Caki2 (cell line): ENCODE measurements at regions not wholly inside any gene's neighbourhood (a gene's known extent, or its start where the extent isn't known, plus 50 kb on each side); places are given as distances from the start of the nearest gene placed in this dataset.

Experiments
- DNase-seq: peaks from one replicate; pipeline ENCODE4 v3.0.0-alpha.2; 2015; ENCODE audit warnings: low read depth
- in situ Hi-C: cut with HindIII; loops from 2 replicates; pipeline ENCODE4 v1.10.0; 2016; ENCODE audit warnings: low sequenced_read_pairs, low pct_unique_long_range_greater_than_20kb, mixed read lengths

DNA sequence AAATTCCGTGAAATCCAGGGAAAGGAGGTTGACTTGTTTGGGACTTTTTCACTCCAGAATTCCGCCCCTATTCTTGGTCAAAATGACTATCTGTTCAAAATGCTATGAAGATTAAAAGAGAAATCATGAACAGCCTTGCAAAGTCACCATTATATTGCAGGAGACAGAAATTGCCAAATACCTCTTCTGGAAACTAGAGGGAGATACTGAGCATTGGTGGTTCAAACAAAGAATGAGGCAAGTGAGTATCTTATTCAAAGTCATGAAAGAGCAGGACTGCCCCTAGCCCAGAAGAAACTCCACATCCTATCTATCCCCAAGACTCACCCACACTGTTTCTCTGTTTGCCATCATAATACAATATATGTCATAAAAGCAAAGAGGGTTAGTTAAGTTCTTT lies 862.3 kb upstream of the POU3F3 start:
- in situ Hi-C loops = no loop called here

DNA sequence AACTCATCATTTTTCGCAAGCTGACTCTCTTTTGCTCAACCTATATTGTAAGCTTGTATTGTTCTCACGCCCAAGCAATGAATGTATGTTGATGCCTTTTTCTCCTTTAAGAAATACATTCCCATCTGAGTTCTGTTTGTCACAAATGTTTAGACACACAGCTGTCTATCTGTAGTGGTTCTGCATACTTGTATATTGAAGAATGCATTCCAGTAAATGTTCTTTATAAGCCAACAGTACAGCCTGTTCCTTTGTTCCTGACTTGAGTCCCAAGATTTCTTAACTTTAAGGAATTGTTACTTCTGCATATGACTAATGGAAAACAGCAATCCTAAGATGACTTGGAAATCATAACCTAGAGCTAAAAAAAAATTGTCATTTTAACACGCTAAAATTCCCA lies 849.1 kb upstream of the POU3F3 start:
- in situ Hi-C loops = no loop called here
- DNase-seq = no peak

More for the DNA sequence above, 862.3 kb upstream of the POU3F3 start:
- DNase-seq = peak; percentile 31

DNA sequence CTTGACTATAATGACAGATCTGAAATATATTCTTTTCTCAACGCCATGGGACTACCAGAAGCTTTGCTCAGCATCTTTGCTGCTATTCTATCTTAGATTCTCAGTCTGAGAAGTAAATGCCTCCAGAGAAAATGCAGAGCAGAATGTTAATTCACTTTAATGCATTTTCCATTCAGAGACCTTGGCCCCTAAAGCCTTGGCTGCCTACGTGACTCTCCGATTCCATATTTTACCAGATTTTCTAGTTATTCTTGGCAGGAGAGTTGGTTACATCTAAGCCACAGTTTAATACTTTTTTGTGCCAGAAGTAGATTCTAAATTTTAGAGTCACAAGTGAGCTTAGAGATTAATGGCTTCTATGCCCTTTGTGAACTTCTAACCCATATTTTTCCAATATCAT lies 837.1 kb upstream of the POU3F3 start:
- in situ Hi-C loops = no loop called here
- no peak for DNase-seq

DNA sequence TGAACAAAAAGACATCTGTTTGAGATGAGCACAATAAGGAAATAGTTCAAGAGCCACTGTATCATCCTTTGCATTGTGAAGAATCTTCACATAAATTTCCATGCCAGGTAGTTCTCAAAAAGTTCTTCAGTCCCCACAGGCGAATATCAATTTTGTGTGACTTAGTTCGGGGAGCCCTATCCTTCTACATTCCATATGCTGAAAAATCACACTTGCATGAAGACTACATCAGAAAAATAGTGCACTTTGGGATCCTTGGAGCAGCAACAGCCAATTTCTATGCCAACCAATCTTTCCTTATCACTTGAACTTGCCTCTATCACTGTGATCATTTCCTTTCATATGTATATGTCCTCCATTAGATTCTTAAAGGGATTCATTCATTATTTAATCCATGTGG lies 830.6 kb upstream of the POU3F3 start:
- no peak for DNase-seq
- in situ Hi-C loops = no loop called here

DNA sequence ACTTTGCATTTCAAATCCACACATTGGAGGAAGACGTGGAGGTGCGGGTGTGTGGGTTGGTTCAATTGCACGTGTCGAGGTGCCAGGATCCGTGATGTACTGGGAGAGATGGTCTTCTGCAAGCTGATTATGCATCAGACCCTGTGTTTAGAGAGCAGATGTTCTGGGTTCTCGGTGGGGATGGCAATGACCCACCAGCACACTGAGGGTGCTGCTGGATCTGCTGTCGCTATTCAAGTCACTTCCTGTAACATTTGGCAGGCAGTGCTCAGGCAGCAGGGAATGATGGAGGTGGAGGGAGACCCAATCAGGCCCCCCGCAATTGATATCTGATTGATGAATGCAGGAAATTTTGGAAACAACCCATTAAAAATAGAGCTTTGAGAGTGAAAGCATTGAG lies 830.1 kb upstream of the POU3F3 start:
- in situ Hi-C loops = no loop called here
- DNase-seq = no peak

DNA sequence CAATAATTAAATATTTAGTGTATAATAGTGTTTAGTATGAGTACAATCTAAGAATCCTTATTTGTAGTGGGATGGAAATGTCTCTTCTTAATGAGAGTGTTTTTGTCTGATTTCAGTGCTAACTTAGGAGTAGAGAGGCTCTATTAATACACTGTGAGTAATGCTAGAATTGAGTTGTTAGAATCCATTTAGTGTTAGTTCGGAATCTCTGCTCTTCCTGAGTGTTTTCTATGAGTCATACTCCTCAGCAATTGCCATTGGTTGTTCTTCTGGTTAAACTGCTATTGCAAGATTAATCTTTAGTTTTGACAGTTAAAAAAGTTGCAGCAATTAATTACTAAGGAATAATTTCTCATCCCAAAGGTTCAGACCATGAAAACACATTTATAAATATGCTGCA lies 828.6 kb upstream of the POU3F3 start:
- no peak for DNase-seq
- in situ Hi-C loops = no loop called here

DNA sequence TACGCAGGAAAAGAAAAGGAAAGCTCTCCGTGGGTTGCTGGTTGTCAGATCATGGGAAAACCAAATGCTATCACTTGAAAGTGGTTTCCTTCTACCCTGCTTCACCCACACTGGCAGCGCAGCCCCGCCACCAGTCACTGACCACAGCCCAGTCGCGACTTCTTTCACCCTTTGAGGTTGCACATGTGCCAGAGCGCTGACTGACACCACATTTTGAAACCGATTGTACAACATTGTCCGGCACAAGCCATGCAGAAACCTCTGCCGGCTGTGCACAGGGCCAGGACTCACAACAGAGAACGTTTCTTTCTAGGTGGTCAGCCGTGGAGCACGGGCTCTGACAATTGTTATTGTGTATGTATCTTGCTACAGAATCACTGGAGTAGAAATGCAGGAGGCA lies 827.2 kb upstream of the POU3F3 start:
- in situ Hi-C loops = no loop called here
- DNase-seq = no peak

DNA sequence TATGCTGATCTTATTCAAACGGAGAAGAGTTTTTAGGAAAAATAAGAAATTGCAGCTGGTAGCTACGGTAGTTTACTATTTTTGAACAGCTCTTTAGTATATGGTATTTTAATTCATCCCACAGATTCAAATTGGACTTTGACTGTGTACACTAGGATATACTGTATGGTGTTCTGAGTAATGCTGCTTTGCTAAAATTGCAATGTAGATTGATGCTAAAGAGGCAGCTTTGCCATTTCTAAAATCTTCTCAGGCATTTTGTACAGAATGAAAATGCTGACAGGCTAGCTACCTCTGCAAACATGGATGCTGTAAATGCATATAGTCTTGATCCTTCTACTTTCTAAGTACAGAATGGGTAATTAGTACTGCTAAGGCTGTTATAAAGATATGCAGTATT lies 826.6 kb upstream of the POU3F3 start:
- in situ Hi-C loops = no loop called here

DNA sequence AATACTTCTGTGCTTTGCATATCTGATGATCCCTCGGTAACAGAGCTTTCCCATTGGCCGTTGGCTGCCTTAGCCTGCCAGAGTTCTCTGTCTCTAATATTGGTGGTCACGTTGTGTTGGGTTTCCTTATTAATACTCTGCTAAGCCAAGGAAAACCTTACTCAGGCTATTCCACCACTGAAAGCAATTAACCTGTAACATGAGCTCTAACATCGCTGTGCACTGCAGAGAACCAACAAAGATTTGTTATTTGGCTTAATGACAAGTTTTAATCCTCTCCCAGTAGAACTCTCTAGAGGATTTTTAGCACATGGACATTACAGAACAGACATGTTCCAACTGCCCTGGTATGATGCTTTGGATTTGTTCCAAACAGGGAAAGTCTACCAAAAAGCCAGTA lies 825.9 kb upstream of the POU3F3 start:
- no peak for DNase-seq
- in situ Hi-C loops = no loop called here

More for the DNA sequence above, 826.6 kb upstream of the POU3F3 start:
- no peak for DNase-seq

DNA sequence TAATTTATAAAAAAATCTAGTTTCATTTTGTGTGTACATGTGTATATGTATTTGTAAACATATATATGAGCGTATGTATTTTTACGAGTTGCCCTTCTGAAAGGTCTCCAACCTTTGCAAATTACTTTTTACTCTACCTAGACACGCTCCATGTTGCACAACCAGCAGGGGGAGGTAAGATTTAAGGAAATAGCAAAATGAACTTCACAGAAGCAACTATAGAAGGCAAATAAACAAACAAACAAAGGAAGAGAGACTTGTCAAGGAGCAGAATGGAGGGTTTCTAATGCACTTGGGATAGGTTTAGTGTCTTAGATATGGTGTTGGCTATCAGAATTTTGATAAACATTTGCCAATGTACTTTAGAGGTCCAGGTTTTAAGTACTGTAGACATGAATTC lies 820.5 kb upstream of the POU3F3 start:
- in situ Hi-C loops = no loop called here
- peak; percentile 41 for DNase-seq

DNA sequence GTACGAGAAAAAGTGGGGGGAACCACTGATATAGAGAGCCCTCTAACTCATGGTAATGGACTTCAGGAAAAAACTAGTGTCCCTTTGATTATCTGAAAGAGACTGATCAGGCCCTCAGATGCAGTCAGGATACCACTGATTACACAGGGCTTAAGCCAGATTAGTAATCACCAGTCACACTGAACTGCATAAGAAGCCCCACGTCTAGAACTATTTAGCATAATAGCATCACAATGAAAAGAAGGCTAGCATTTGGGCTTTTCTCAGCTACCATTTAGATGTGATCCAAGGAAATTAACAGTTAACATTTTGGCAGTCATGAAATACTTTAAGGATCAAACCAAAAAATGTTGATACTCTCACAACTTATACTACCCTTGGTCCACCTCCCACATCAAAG lies 813.1 kb upstream of the POU3F3 start:
- no peak for DNase-seq
- in situ Hi-C loops = no loop called here

DNA sequence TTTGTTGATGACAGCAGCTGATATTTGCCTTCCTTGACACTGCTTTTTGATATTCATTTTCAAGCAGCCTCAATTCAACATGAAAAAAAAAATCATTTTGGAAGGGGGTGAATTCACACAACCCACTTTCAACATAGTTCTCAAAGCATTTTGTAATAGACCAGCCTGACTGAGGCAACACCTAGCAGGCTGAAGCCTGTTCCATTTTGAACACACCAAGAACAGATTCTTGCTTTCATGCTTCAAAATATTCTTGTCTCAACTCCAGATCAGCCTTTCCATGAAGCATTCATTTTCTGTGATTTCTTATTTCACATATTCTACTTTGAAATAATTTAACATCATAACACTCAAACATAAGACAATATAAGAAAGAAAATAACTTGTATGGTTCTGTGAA lies 812.6 kb upstream of the POU3F3 start:
- in situ Hi-C loops = no loop called here
- no peak for DNase-seq

DNA sequence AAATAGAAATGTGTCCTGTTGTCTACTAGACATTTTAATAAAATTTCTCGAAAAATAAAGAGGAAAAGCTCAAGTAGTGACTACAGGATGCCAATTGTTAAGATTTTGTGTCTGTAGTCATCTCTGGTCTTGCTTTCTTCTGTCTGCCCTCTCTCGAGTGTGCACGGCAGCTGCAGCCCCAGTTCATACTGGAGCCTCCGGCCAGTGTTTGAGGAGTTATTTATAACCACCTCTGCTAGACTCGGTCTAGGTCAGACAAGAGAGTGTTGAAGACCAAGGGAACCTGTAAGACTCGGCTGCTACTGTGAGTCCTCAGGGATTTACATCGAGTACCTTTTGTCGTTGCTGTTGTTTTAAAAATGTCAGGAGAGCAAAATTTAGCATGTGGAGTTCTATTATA lies 810.1 kb upstream of the POU3F3 start:
- no peak for DNase-seq
- in situ Hi-C loops = no loop called here

DNA sequence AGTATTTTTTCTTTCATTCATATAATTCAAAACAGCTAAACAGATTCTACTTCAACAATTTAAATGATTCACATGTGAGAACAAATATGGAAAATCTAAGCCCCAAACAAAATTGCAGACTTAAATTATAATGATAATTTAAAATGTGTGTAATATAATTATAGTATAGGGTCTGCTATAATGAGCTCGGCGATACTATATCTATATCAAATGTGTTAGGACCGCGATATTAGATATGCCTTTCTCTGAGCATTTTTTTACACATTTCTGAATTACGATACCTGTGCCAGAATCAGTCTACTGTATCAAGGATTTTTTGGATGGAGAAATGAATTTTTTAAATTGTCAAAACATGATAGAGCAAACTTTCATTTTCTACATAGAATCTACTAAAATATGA lies 808.8 kb upstream of the POU3F3 start:
- in situ Hi-C loops = no loop called here
- DNase-seq = no peak

DNA sequence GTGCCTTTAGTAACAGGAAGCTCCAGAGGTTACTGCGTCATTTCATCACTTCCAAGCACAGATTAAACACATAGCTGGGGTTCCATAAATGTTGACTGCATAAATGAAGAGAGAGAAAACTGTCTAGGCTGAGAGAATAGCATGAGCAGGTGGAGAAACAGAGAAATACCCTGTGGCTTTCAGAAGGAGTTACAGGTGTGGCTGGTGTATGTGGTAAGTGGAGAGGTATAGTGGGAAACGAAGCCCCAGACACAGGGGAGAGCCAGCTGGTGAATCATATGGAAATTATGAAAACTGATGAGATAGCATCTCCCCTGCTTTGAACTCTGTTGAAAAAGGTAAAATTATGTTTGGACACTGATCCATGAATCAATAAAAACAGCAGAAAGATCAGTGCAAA lies 807.4 kb upstream of the POU3F3 start:
- in situ Hi-C loops = no loop called here
- DNase-seq = no peak

DNA sequence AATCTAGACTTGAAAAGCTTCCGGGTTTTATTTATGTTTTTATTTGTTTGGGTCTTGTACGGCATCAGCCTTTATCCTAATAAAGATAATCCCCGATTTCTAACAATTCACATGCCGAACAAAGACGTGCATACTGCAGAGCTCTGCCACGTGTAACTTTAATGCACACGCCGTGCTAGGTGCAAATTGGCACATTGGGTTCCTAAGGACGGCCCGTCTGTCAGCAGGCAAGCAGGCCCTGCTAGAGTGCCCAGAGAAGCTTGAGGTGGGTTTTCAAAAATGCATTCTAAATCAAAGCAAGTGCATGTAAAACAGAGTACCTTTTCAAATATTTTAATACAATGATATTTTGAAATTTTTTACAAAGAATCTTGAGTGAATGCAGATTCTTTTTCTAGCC lies 806.4 kb upstream of the POU3F3 start:
- no peak for DNase-seq
- in situ Hi-C loops = no loop called here

DNA sequence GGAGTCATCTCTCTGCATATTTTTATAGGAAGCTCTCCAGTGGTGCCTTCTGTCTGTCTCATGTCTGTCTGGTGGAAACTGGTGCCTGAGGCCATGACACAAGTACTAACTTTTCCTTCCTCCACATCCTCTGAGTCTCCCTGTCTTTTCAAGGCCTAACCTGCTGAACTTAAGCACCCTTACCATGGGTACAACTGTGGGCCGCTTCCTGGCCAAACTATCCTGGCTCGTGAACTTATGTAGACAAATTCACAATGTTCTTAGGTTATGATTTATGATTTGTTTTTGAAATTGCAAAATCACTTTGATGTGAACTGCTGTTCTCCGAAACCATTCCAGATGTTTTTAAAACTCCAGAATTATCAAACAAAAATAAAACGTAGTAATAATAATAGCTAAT lies 804.5 kb upstream of the POU3F3 start:
- in situ Hi-C loops = no loop called here
- no peak for DNase-seq

DNA sequence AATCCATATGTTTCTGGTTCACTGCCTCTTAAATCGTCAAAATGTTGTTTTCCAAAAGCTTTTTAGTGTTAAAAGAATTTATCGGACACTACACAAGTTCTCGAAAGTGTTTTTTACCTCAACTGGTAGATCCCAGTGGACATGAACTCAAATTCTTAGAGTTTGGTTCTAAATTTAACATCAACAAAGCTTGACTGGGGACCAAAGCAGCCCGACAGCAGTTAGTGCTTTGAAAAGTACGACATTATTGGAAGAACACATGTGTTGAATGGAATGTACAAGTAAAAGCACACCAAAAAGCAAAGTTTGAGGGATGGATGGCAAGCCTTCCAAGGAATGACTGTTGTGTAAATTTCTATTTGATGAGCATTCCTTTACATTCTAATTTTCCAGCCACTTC lies 803.9 kb upstream of the POU3F3 start:
- in situ Hi-C loops = no loop called here
- DNase-seq = no peak

DNA sequence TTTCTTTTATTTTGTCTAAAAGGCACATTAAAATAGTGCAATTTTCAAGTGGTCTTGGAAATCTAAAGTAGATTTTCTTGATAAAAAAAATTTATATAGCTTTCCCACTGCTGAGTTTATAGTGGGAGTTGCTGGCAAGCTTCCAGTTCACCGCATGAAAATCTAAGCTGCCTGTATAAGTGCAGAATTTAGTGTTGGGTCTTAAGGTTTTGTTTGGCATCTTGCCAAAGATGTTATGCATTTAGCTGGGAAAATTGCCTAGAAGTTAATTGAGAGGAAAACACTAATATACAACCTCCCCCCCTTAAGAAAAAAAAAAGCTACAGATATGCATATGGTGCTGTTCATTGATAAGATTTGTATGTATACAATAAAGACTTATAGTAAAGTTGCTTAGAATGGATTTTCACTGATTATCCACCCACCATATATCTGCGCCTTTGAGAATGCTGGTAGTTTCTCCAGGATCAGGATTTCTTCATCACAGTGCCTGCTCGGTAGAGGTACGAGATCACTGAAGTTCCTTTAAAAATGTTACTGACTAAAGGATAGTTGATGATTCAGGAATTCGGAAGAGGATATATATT lies 803.2 kb upstream of the POU3F3 start:
- in situ Hi-C loops = no loop called here
- DNase-seq = no peak

DNA sequence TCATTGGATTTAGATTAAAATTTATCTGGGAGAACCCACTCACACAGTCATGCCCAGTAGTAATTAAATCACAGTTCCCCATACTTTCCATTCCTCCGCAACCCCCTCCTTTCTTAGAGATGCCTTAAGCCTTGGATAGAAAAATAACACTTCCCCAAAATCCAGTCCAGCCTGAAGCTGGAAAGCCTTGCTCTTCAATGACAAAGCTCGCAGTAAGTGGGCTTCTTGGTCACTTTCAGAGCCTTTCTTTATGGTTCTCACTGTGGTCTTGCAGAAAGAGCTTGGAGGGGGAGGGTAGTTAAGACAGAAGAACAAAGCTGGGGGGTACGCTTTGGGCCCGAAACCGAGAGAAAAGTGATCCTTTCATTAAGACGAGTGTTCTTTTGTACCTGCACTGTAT lies 802.1 kb upstream of the POU3F3 start:
- in situ Hi-C loops = no loop called here
- no peak for DNase-seq

DNA sequence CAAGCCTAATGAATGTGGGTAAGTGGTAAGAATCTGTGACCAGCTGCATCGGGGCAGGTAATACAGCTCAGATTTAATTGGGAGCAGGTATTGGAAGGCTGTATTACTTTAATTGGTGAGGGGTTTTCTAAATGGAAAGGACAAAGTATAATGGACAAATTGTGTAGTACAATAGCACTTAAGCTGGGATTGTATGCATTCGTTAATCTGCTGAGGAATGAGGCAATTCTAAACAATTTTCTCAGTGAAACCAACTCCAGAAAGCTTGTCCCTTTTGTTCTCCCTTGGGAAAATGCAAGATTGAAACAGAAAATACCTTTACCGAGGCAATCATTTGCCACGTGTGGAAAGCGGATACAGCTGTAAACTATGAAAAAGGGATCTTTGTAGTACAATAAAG lies 801.6 kb upstream of the POU3F3 start:
- DNase-seq = no peak
- in situ Hi-C loops = no loop called here
